ENCODE measurements at regions not wholly inside any gene's neighbourhood (a gene's known extent, or its start where the extent isn't known, plus 50 kb on each side); places are given as distances from the start of the nearest gene placed in this dataset.
"Not testable (repeated sequence)": the region's sequence is repeated elsewhere in the genome, so short reads cannot be mapped to it uniquely, and the experiment has no call there.

GRCh38 chr1:190942475-190942874 is 464.8 kb upstream of the BRINP3 start:
- no peaks in the 10 kb centered on the region for H3K4me1 Mint-ChIP-seq
- ChIA-PET CTCF (no interaction called here), POLR2A (no interaction called here)
- H3K27me3 Mint-ChIP-seq, result no peaks in the 10 kb centered on the region
- ATAC-seq (ENCODE audit: low read depth) (no peak), DNase-seq (no peak)
- no peak for TF ChIP-seq CTCF (IDR thresholded peaks at IDR 0.05)
- H3K27ac Mint-ChIP-seq, result no peak overlapping the region
- no peaks in the 10 kb centered on the region for H3K36me3 Mint-ChIP-seq (ENCODE audit: low read depth)
- intact Hi-C loops (cut with micrococcal nuclease), result no loop called here
- H3K9me3 Mint-ChIP-seq, result peaks cover 2% of the 10 kb centered on the region
- no peak overlapping the region for H3K4me3 Mint-ChIP-seq

- H3K9me3 Mint-ChIP-seq; intact Hi-C loops (cut with micrococcal nuclease): not testable (repeated sequence)
Measured at GRCh38 chr1:190943722-190944121, 466.1 kb upstream of the BRINP3 start.

GRCh38 chr1:190949939-190950338 is 472.3 kb upstream of the BRINP3 start:
- no peaks in the 10 kb centered on the region for H3K36me3 Mint-ChIP-seq (ENCODE audit: low read depth)
- no peaks in the 10 kb centered on the region for H3K27me3 Mint-ChIP-seq
- POLR2A ChIA-PET, result no interaction called here
- H3K4me1 Mint-ChIP-seq, result no peaks in the 10 kb centered on the region
- peaks cover 1% of the 10 kb centered on the region for H3K9me3 Mint-ChIP-seq
- DNase-seq (no peak), ATAC-seq (ENCODE audit: low read depth) (no peak)
- no peak overlapping the region for H3K4me3 Mint-ChIP-seq
- H3K27ac Mint-ChIP-seq, result no peak overlapping the region
- CTCF ChIA-PET, result no interaction called here
- intact Hi-C loops (cut with micrococcal nuclease), result no loop called here
- no peak for TF ChIP-seq CTCF (IDR thresholded peaks at IDR 0.05)

More at GRCh38 chr1:190943722-190944121, 466.1 kb upstream of the BRINP3 start:
- H3K27ac Mint-ChIP-seq; H3K36me3 Mint-ChIP-seq (ENCODE audit: low read depth); CTCF ChIA-PET; H3K4me3 Mint-ChIP-seq; H3K27me3 Mint-ChIP-seq; DNase-seq; ATAC-seq (ENCODE audit: low read depth); H3K4me1 Mint-ChIP-seq; POLR2A ChIA-PET: not testable (repeated sequence)

GRCh38 chr1:190957565-190957964 is 479.9 kb upstream of the BRINP3 start:
- ATAC-seq (ENCODE audit: low read depth) (no peak), DNase-seq (no peak)
- Mint-ChIP-seq H3K4me1 (no peaks in the 10 kb centered on the region), H3K27ac (no peak overlapping the region), H3K4me3 (no peak overlapping the region), H3K9me3 (peaks cover 1% of the 10 kb centered on the region), H3K36me3 (ENCODE audit: low read depth) (no peaks in the 10 kb centered on the region), H3K27me3 (no peaks in the 10 kb centered on the region)
- no peak for TF ChIP-seq CTCF (IDR thresholded peaks at IDR 0.05)
- CTCF ChIA-PET, result no interaction called here
- intact Hi-C loops (cut with micrococcal nuclease), result no loop called here
- POLR2A ChIA-PET, result no interaction called here

GRCh38 chr1:190963321-190963720 is 485.7 kb upstream of the BRINP3 start:
- ChIA-PET CTCF (no interaction called here), POLR2A (no interaction called here)
- Mint-ChIP-seq H3K27me3 (no peaks in the 10 kb centered on the region), H3K4me1 (no peaks in the 10 kb centered on the region), H3K4me3 (no peak overlapping the region), H3K36me3 (ENCODE audit: low read depth) (no peaks in the 10 kb centered on the region), H3K27ac (no peak overlapping the region), H3K9me3 (peaks cover 1% of the 10 kb centered on the region)
- ATAC-seq (ENCODE audit: low read depth), result no peak
- intact Hi-C loops (cut with micrococcal nuclease), result no loop called here
- TF ChIP-seq CTCF (IDR thresholded peaks at IDR 0.05), result no peak
- DNase-seq, result no peak

- ChIA-PET POLR2A (no interaction called here), CTCF (no interaction called here)
- intact Hi-C loops (cut with micrococcal nuclease), result no loop called here
- Mint-ChIP-seq H3K36me3 (ENCODE audit: low read depth) (no peaks in the 10 kb centered on the region), H3K4me1 (no peaks in the 10 kb centered on the region), H3K27ac (no peak overlapping the region), H3K9me3 (no peaks in the 10 kb centered on the region), H3K27me3 (no peaks in the 10 kb centered on the region), H3K4me3 (no peak overlapping the region)
- DNase-seq (no peak), ATAC-seq (ENCODE audit: low read depth) (no peak)
- TF ChIP-seq CTCF (IDR thresholded peaks at IDR 0.05), result no peak
Measured at GRCh38 chr1:190975827-190976226, 498.2 kb upstream of the BRINP3 start.
